Fibroblast of gingiva (primary cell): ENCODE measurements at regions not wholly inside any gene's neighbourhood (a gene's known extent, or its start where the extent isn't known, plus 50 kb on each side); places are given as distances from the start of the nearest gene placed in this dataset.
"Not testable (repeated sequence)": the region's sequence is repeated elsewhere in the genome, so short reads cannot be mapped to it uniquely, and the experiment has no call there.

Source experiments
- DNase-seq: peaks from one replicate; pipeline ENCODE4 v3.0.0-alpha.2; 2011; ENCODE audit warnings: low read depth

- no peak for DNase-seq
Measured at GRCh38 chr2:236899950-236900640, 185.6 kb upstream of the COPS8 start.

GRCh38 chr2:236901956-236902355, 183.7 kb upstream of the COPS8 start:
- DNase-seq = no peak

GRCh38 chr2:236903978-236904377, 181.7 kb upstream of the COPS8 start:
- DNase-seq = no peak

GRCh38 chr2:236904389-236905263, 181.1 kb upstream of the COPS8 start:
- DNase-seq = no peak

GRCh38 chr2:236905976-236906375, 179.7 kb upstream of the COPS8 start:
- no peak for DNase-seq

GRCh38 chr2:236908439-236909192, 177.1 kb upstream of the COPS8 start:
- no peak for DNase-seq

GRCh38 chr2:236909193-236909504, 176.5 kb upstream of the COPS8 start:
- DNase-seq = no peak

GRCh38 chr2:236909802-236910201, 175.9 kb upstream of the COPS8 start:
- no peak for DNase-seq

- DNase-seq = no peak
Measured at GRCh38 chr2:236910781-236911495, 174.8 kb upstream of the COPS8 start.

- no peak for DNase-seq
Measured at GRCh38 chr2:236912326-236913120, 173.2 kb upstream of the COPS8 start.

- DNase-seq = no peak
Measured at GRCh38 chr2:236915186-236915585, 170.5 kb upstream of the COPS8 start.

- DNase-seq = no peak
Measured at GRCh38 chr2:236915726-236916125, 170.0 kb upstream of the COPS8 start.

GRCh38 chr2:236916181-236916580, 169.5 kb upstream of the COPS8 start:
- no peak for DNase-seq

GRCh38 chr2:236916651-236917050, 169.0 kb upstream of the COPS8 start:
- no peak for DNase-seq

- DNase-seq = no peak
Measured at GRCh38 chr2:236917164-236917563, 168.5 kb upstream of the COPS8 start.

- no peak for DNase-seq
Measured at GRCh38 chr2:236918545-236918944, 167.1 kb upstream of the COPS8 start.

- DNase-seq = no peak
Measured at GRCh38 chr2:236919209-236919608, 166.5 kb upstream of the COPS8 start.

GRCh38 chr2:236919801-236920379, 165.8 kb upstream of the COPS8 start:
- DNase-seq = not testable (repeated sequence)

- DNase-seq = no peak
Measured at GRCh38 chr2:236922061-236922460, 163.6 kb upstream of the COPS8 start.

GRCh38 chr2:236928380-236929037, 157.2 kb upstream of the COPS8 start:
- no peak for DNase-seq
